GM23338 (cell line): ENCODE measurements at regions not wholly inside any gene's neighbourhood (a gene's known extent, or its start where the extent isn't known, plus 50 kb on each side); places are given as distances from the start of the nearest gene placed in this dataset.

Source experiments
- ATAC-seq: fragments of 200-7000 bp; cut with Tn5 transposase; 3 replicates; pipeline ENCODE4 v1.9.1; 2020
- DNase-seq: peaks from one replicate; pipeline ENCODE4 v3.0.0-alpha.2; 2015; ENCODE audit warnings: low spot score
- H2AFZ ChIP-seq: fragments of 200-600 bp; sonication (generic); 2 replicates; pipeline ENCODE4 v1.8.0; 2016; ENCODE audit warnings: antibody characterized with exemption, mild to moderate bottlenecking, moderate library complexity
- H3F3A ChIP-seq: fragments of 200-600 bp; sonication (generic); replicated peaks from 2 replicates; pipeline ENCODE4 v1.8.0; 2017; ENCODE audit warnings: antibody characterized with exemption, mixed run types, low read depth
- H3K27ac ChIP-seq: fragments of 200-600 bp; sonication (generic); 2 replicates; pipeline ENCODE4 v1.6.1; 2016; ENCODE audit warnings: low read depth
- H3K27me3 ChIP-seq: fragments of 200-600 bp; sonication (generic); 2 replicates; pipeline ENCODE4 v1.8.0; 2016; ENCODE audit warnings: mild to moderate bottlenecking, mixed run types, moderate library complexity; ENCODE audit not compliant: insufficient read depth
- H3K36me3 ChIP-seq: fragments of 200-600 bp; sonication (generic); 2 replicates; pipeline ENCODE4 v1.8.0; 2016; ENCODE audit warnings: mild to moderate bottlenecking; ENCODE audit not compliant: insufficient read depth
- H3K4me1 ChIP-seq: fragments of 200-600 bp; sonication (generic); 2 replicates; pipeline ENCODE4 v1.8.0; 2016; ENCODE audit warnings: mild to moderate bottlenecking, moderate library complexity; ENCODE audit not compliant: insufficient read depth
- H3K4me2 ChIP-seq: fragments of 200-600 bp; sonication (generic); 2 replicates; pipeline ENCODE4 v1.7.1; 2017; ENCODE audit warnings: mixed run types
- H3K4me3 ChIP-seq: fragments of 200-600 bp; sonication (generic); 2 replicates; pipeline ENCODE4 v1.6.1; 2016; ENCODE audit warnings: mixed run types
- H3K79me2 ChIP-seq: fragments of 200-600 bp; sonication (generic); replicated peaks from 2 replicates; pipeline ENCODE4 v1.8.0; 2017; ENCODE audit warnings: mild to moderate bottlenecking; ENCODE audit not compliant: insufficient read depth
- H3K9me2 ChIP-seq: fragments of 200-600 bp; sonication (generic); 2 replicates; pipeline ENCODE4 v1.8.0; 2017; ENCODE audit not compliant: insufficient read depth
- H4K20me1 ChIP-seq: fragments of 200-600 bp; sonication (generic); replicated peaks from 2 replicates; pipeline ENCODE4 v1.8.0; 2017; ENCODE audit warnings: mild to moderate bottlenecking; ENCODE audit not compliant: insufficient read depth
- H3K27ac Mint-ChIP-seq: 2 replicates; pipeline ENCODE4 v1.8.0; 2020; ENCODE audit warnings: inconsistent platforms, mild to moderate bottlenecking, moderate library complexity, mixed read lengths
- H3K27me3 Mint-ChIP-seq: 3 replicates; pipeline ENCODE4 v1.8.0; 2022; ENCODE audit warnings: low read depth, mild to moderate bottlenecking, moderate library complexity, mixed read lengths, inconsistent platforms; ENCODE audit not compliant: insufficient read depth, poor library complexity
- H3K36me3 Mint-ChIP-seq: 3 replicates; pipeline ENCODE4 v1.8.0; 2021; ENCODE audit warnings: low read depth, mild to moderate bottlenecking, inconsistent platforms, moderate library complexity, mixed read lengths
- H3K4me1 Mint-ChIP-seq: 3 replicates; pipeline ENCODE4 v1.8.0; 2020; ENCODE audit warnings: mild to moderate bottlenecking, inconsistent platforms, mixed read lengths
- H3K4me3 Mint-ChIP-seq: 3 replicates; pipeline ENCODE4 v1.8.0; 2021; ENCODE audit warnings: moderate library complexity, mild to moderate bottlenecking, inconsistent platforms, mixed read lengths
- H3K9me3 Mint-ChIP-seq: 3 replicates; pipeline ENCODE4 v1.8.0; 2020; ENCODE audit warnings: moderate library complexity, mild to moderate bottlenecking, inconsistent platforms, mixed read lengths
- CREB1 ChIP-seq: fragments of 250-450 bp; sonication (Bioruptor Pico); IDR thresholded peaks from 2 replicates; pipeline ENCODE4 v1.5.0; 2020; ENCODE audit warnings: low read depth, mild to moderate bottlenecking, moderate library complexity
- EZH2 ChIP-seq: fragments of 200-600 bp; sonication (generic); IDR thresholded peaks from one replicate; pipeline ENCODE4 v1.8.0; 2017; ENCODE audit warnings: antibody characterized with exemption, mild to moderate bottlenecking, low read depth; ENCODE audit not compliant: unreplicated experiment
- EZH2phosphoT487 ChIP-seq: fragments of 200-600 bp; sonication (generic); IDR thresholded peaks from one replicate; pipeline ENCODE4 v1.8.1; 2018; ENCODE audit warnings: antibody characterized with exemption; ENCODE audit not compliant: unreplicated experiment
- JUNB ChIP-seq: IDR thresholded peaks from one replicate; pipeline ENCODE4 v1.6.1; 2016; ENCODE audit warnings: antibody characterized with exemption; ENCODE audit not compliant: unreplicated experiment
- POLR2AphosphoS5 ChIP-seq: IDR thresholded peaks from 2 replicates; pipeline ENCODE4 v1.6.1; 2016; ENCODE audit warnings: antibody characterized with exemption, low read depth
- STAT1 ChIP-seq: IDR thresholded peaks from one replicate; pipeline ENCODE4 v1.6.1; 2016; ENCODE audit warnings: antibody characterized with exemption; ENCODE audit not compliant: unreplicated experiment
- ZNF114 ChIP-seq: fragments of 250-450 bp; sonication (Bioruptor Pico); IDR thresholded peaks from 2 replicates; pipeline ENCODE4 v1.5.0; 2020; ENCODE audit warnings: mild to moderate bottlenecking, moderate library complexity
- TF ChIP-seq, protein P1 (sequence below): fragments of 250-450 bp; sonication (Bioruptor Pico); IDR thresholded peaks from 2 replicates; pipeline ENCODE4 v1.5.0; 2020; ENCODE audit warnings: mild to moderate bottlenecking, moderate library complexity
- TF ChIP-seq, protein P2 (sequence below): IDR thresholded peaks from 2 replicates; pipeline ENCODE4 v1.6.1; 2016; ENCODE audit warnings: antibody characterized with exemption
- TF ChIP-seq, protein P3 (sequence below), 2 experiments: fragments of 200-600 bp in 1 of 2; sonication (generic) in 1 of 2; conservative IDR thresholded peaks; 2 replicates each; pipeline versions ENCODE4 v1.5.1 to v1.6.1; 2016 to 2017; ENCODE audit warnings: antibody characterized with exemption in 2 of 2, low read depth in 2 of 2, mild to moderate bottlenecking in 2 of 2, moderate library complexity in 1 of 2
- TF ChIP-seq, protein P4 (sequence below): IDR thresholded peaks from one replicate; pipeline ENCODE4 v1.6.1; 2018; ENCODE audit warnings: antibody characterized with exemption; ENCODE audit not compliant: unreplicated experiment

DNA sequence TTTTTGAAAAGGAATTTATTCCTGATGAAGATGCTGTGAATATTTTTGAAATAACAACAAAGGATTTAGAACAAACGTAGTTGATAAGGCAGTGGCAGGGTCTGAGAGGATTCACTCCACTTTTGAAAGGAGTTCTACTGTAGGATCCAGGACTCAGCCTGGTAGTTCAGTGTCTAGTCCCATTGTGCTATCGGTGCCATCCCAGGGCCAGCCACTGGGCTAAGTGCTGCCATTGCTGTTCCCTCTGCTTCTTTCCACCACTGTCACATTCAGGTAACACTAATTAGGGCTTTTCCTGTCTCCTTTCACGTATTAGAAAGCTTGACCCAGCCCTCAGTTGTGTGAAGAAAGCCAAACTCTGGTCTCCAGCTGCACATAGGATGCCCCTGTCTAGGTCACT, 177.3 kb downstream of the TEX36 start (continued):
- TF ChIP-seq, protein P1, sequence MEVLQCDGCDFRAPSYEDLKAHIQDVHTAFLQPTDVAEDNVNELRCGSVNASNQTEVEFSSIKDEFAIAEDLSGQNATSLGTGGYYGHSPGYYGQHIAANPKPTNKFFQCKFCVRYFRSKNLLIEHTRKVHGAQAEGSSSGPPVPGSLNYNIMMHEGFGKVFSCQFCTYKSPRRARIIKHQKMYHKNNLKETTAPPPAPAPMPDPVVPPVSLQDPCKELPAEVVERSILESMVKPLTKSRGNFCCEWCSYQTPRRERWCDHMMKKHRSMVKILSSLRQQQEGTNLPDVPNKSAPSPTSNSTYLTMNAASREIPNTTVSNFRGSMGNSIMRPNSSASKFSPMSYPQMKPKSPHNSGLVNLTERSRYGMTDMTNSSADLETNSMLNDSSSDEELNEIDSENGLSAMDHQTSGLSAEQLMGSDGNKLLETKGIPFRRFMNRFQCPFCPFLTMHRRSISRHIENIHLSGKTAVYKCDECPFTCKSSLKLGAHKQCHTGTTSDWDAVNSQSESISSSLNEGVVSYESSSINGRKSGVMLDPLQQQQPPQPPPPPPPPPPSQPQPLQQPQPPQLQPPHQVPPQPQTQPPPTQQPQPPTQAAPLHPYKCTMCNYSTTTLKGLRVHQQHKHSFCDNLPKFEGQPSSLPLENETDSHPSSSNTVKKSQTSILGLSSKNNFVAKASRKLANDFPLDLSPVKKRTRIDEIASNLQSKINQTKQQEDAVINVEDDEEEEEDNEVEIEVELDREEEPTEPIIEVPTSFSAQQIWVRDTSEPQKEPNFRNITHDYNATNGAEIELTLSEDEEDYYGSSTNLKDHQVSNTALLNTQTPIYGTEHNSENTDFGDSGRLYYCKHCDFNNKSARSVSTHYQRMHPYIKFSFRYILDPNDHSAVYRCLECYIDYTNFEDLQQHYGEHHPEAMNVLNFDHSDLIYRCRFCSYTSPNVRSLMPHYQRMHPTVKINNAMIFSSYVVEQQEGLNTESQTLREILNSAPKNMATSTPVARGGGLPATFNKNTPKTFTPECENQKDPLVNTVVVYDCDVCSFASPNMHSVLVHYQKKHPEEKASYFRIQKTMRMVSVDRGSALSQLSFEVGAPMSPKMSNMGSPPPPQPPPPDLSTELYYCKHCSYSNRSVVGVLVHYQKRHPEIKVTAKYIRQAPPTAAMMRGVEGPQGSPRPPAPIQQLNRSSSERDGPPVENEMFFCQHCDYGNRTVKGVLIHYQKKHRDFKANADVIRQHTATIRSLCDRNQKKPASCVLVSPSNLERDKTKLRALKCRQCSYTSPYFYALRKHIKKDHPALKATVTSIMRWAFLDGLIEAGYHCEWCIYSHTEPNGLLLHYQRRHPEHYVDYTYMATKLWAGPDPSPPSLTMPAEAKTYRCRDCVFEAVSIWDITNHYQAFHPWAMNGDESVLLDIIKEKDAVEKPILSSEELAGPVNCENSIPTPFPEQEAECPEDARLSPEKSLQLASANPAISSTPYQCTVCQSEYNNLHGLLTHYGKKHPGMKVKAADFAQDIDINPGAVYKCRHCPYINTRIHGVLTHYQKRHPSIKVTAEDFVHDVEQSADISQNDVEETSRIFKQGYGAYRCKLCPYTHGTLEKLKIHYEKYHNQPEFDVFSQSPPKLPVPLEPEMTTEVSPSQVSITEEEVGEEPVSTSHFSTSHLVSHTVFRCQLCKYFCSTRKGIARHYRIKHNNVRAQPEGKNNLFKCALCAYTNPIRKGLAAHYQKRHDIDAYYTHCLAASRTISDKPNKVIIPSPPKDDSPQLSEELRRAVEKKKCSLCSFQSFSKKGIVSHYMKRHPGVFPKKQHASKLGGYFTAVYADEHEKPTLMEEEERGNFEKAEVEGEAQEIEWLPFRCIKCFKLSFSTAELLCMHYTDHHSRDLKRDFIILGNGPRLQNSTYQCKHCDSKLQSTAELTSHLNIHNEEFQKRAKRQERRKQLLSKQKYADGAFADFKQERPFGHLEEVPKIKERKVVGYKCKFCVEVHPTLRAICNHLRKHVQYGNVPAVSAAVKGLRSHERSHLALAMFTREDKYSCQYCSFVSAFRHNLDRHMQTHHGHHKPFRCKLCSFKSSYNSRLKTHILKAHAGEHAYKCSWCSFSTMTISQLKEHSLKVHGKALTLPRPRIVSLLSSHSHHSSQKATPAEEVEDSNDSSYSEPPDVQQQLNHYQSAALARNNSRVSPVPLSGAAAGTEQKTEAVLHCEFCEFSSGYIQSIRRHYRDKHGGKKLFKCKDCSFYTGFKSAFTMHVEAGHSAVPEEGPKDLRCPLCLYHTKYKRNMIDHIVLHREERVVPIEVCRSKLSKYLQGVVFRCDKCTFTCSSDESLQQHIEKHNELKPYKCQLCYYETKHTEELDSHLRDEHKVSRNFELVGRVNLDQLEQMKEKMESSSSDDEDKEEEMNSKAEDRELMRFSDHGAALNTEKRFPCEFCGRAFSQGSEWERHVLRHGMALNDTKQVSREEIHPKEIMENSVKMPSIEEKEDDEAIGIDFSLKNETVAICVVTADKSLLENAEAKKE (CRISPR knock-in tag) = no peak
- TF ChIP-seq, protein P2, sequence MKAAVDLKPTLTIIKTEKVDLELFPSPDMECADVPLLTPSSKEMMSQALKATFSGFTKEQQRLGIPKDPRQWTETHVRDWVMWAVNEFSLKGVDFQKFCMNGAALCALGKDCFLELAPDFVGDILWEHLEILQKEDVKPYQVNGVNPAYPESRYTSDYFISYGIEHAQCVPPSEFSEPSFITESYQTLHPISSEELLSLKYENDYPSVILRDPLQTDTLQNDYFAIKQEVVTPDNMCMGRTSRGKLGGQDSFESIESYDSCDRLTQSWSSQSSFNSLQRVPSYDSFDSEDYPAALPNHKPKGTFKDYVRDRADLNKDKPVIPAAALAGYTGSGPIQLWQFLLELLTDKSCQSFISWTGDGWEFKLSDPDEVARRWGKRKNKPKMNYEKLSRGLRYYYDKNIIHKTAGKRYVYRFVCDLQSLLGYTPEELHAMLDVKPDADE = no peak
- TF ChIP-seq EZH2phosphoT487 (no peak), ZNF114 (no peak), STAT1 (no peak)
- TF ChIP-seq, protein P3, sequence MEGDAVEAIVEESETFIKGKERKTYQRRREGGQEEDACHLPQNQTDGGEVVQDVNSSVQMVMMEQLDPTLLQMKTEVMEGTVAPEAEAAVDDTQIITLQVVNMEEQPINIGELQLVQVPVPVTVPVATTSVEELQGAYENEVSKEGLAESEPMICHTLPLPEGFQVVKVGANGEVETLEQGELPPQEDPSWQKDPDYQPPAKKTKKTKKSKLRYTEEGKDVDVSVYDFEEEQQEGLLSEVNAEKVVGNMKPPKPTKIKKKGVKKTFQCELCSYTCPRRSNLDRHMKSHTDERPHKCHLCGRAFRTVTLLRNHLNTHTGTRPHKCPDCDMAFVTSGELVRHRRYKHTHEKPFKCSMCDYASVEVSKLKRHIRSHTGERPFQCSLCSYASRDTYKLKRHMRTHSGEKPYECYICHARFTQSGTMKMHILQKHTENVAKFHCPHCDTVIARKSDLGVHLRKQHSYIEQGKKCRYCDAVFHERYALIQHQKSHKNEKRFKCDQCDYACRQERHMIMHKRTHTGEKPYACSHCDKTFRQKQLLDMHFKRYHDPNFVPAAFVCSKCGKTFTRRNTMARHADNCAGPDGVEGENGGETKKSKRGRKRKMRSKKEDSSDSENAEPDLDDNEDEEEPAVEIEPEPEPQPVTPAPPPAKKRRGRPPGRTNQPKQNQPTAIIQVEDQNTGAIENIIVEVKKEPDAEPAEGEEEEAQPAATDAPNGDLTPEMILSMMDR (conservative IDR thresholded peaks at IDR 0.05; ENCODE audit: low read depth in 2 of 2) = no peak

DNA sequence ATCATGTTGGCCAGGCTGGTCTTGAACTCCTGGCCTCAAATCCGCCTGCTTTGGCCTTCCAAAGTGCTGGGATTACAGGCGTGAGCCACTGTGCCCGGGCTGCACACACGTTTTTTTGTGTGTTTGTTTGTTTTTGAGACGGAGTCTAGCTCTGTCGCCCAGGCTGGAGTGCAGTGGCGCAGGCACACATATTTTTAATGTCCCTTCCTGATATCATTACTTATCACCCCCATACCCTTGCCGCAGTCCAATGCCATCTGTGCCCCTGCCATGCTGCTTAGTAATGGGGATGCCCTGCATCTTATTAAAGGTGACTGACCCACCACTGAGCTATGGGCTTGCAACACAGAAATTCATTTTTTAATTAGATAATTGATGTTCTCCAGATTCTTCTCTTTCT, 180.7 kb downstream of the TEX36 start:
- Mint-ChIP-seq H3K36me3 (no peaks in the 10 kb centered on the region), H3K4me3 (no peak overlapping the region), H3K4me1 (no peaks in the 10 kb centered on the region), H3K27ac (no peak overlapping the region), H3K9me3 (no peaks in the 10 kb centered on the region), H3K27me3 (peaks cover 1% of the 10 kb centered on the region)
- Histone ChIP-seq H4K20me1 (no peaks in the 10 kb centered on the region), H3K4me2 (no peak overlapping the region), H2AFZ (no peak overlapping the region), H3K4me1 (no peaks in the 10 kb centered on the region), H3K9me2 (peaks cover 8% of the 10 kb centered on the region), H3K79me2 (no peaks in the 10 kb centered on the region), H3K36me3 (no peaks in the 10 kb centered on the region), H3K27ac (no peak overlapping the region), H3K27me3 (no peaks in the 10 kb centered on the region), H3K4me3 (no peak overlapping the region), H3F3A (no peaks in the 10 kb centered on the region)
- no peak for ATAC-seq
- DNase-seq = no peak
- TF ChIP-seq CREB1 (CRISPR knock-in tag) (no peak), EZH2phosphoT487 (no peak), EZH2 (no peak), ZNF114 (no peak), STAT1 (no peak), POLR2AphosphoS5 (no peak), JUNB (no peak)
- TF ChIP-seq, protein P4, sequence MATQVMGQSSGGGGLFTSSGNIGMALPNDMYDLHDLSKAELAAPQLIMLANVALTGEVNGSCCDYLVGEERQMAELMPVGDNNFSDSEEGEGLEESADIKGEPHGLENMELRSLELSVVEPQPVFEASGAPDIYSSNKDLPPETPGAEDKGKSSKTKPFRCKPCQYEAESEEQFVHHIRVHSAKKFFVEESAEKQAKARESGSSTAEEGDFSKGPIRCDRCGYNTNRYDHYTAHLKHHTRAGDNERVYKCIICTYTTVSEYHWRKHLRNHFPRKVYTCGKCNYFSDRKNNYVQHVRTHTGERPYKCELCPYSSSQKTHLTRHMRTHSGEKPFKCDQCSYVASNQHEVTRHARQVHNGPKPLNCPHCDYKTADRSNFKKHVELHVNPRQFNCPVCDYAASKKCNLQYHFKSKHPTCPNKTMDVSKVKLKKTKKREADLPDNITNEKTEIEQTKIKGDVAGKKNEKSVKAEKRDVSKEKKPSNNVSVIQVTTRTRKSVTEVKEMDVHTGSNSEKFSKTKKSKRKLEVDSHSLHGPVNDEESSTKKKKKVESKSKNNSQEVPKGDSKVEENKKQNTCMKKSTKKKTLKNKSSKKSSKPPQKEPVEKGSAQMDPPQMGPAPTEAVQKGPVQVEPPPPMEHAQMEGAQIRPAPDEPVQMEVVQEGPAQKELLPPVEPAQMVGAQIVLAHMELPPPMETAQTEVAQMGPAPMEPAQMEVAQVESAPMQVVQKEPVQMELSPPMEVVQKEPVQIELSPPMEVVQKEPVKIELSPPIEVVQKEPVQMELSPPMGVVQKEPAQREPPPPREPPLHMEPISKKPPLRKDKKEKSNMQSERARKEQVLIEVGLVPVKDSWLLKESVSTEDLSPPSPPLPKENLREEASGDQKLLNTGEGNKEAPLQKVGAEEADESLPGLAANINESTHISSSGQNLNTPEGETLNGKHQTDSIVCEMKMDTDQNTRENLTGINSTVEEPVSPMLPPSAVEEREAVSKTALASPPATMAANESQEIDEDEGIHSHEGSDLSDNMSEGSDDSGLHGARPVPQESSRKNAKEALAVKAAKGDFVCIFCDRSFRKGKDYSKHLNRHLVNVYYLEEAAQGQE = no peak
- TF ChIP-seq, protein P2 = no peak
